ENCODE measurements at regions not wholly inside any gene's neighbourhood (a gene's known extent, or its start where the extent isn't known, plus 50 kb on each side); places are given as distances from the start of the nearest gene placed in this dataset.
A peak's percentile ranks its signal among the peaks of the same experiment; 100 is the strongest.

- Histone ChIP-seq H3K9me3 (ENCODE audit: insufficient read depth, low read depth, low read length) (no peaks in the 10 kb centered on the region), H3K4me1 (ENCODE audit: insufficient read depth, low read length) (no peaks in the 10 kb centered on the region), H3K27me3 (ENCODE audit: insufficient read depth, low read length) (no peaks in the 10 kb centered on the region), H3K9ac (ENCODE audit: low read length) (no peak overlapping the region), H3K4me2 (ENCODE audit: low read length) (peak overlapping the region; percentile 22), H3K79me2 (ENCODE audit: insufficient read depth, low read length) (no peaks in the 10 kb centered on the region), H4K20me1 (ENCODE audit: insufficient read depth, low read length) (no peaks in the 10 kb centered on the region), H2AFZ (ENCODE audit: low read depth, low read length) (no peak overlapping the region), H3K4me3 (ENCODE audit: insufficient read depth, low read depth, low read length) (no peak overlapping the region), H3K27ac (ENCODE audit: low read depth, low read length) (no peak overlapping the region), H3K36me3 (ENCODE audit: insufficient read depth, low read length) (no peaks in the 10 kb centered on the region)
- no peaks in the 10 kb centered on the region for H3K27me3 Mint-ChIP-seq (ENCODE audit: low read depth, unreplicated experiment)
- no peaks in the 10 kb centered on the region for H3K36me3 Mint-ChIP-seq (ENCODE audit: low read depth, unreplicated experiment)
- H3K4me3 Mint-ChIP-seq (ENCODE audit: unreplicated experiment): peak overlapping the region; percentile 23
- DNase-seq (ENCODE audit: low read depth): peak; percentile 80
- H3K27ac Mint-ChIP-seq (ENCODE audit: unreplicated experiment): no peak overlapping the region
- TF ChIP-seq CTCF (IDR thresholded peaks at IDR 0.05; ENCODE audit: insufficient read depth, low read depth, low read length) (no peak), EZH2 (IDR thresholded peaks at IDR 0.05; ENCODE audit: insufficient read depth, low read length) (no peak)
- H3K4me1 Mint-ChIP-seq (ENCODE audit: low read depth, unreplicated experiment): peaks cover 14% of the 10 kb centered on the region
- no peak for FAIRE-seq
- no peaks in the 10 kb centered on the region for H3K9me3 Mint-ChIP-seq (ENCODE audit: unreplicated experiment)
These were observed 290.7 kb upstream of the SLC14A2 start for GRCh38 chr18:45324495-45325113.

- Mint-ChIP-seq H3K4me1 (ENCODE audit: low read depth, unreplicated experiment) (peaks cover 14% of the 10 kb centered on the region), H3K27me3 (ENCODE audit: low read depth, unreplicated experiment) (no peaks in the 10 kb centered on the region), H3K27ac (ENCODE audit: unreplicated experiment) (no peak overlapping the region), H3K9me3 (ENCODE audit: unreplicated experiment) (no peaks in the 10 kb centered on the region), H3K36me3 (ENCODE audit: low read depth, unreplicated experiment) (no peaks in the 10 kb centered on the region), H3K4me3 (ENCODE audit: unreplicated experiment) (no peak overlapping the region)
- Histone ChIP-seq H3K4me1 (ENCODE audit: insufficient read depth, low read length) (no peaks in the 10 kb centered on the region), H3K27ac (ENCODE audit: low read depth, low read length) (no peak overlapping the region), H3K27me3 (ENCODE audit: insufficient read depth, low read length) (no peaks in the 10 kb centered on the region), H3K79me2 (ENCODE audit: insufficient read depth, low read length) (no peaks in the 10 kb centered on the region), H4K20me1 (ENCODE audit: insufficient read depth, low read length) (no peaks in the 10 kb centered on the region), H2AFZ (ENCODE audit: low read depth, low read length) (no peak overlapping the region), H3K4me3 (ENCODE audit: insufficient read depth, low read depth, low read length) (no peak overlapping the region), H3K36me3 (ENCODE audit: insufficient read depth, low read length) (no peaks in the 10 kb centered on the region), H3K9me3 (ENCODE audit: insufficient read depth, low read depth, low read length) (no peaks in the 10 kb centered on the region), H3K4me2 (ENCODE audit: low read length) (no peak overlapping the region), H3K9ac (ENCODE audit: low read length) (no peak overlapping the region)
- FAIRE-seq: no peak
- TF ChIP-seq CTCF (IDR thresholded peaks at IDR 0.05; ENCODE audit: insufficient read depth, low read depth, low read length) (no peak), EZH2 (IDR thresholded peaks at IDR 0.05; ENCODE audit: insufficient read depth, low read length) (no peak)
- no peak for DNase-seq (ENCODE audit: low read depth)
These were observed 289.5 kb upstream of the SLC14A2 start for GRCh38 chr18:45325778-45326177.

- Mint-ChIP-seq H3K4me1 (ENCODE audit: low read depth, unreplicated experiment) (peaks cover 14% of the 10 kb centered on the region), H3K9me3 (ENCODE audit: unreplicated experiment) (no peaks in the 10 kb centered on the region), H3K4me3 (ENCODE audit: unreplicated experiment) (no peak overlapping the region), H3K27me3 (ENCODE audit: low read depth, unreplicated experiment) (no peaks in the 10 kb centered on the region), H3K27ac (ENCODE audit: unreplicated experiment) (no peak overlapping the region), H3K36me3 (ENCODE audit: low read depth, unreplicated experiment) (no peaks in the 10 kb centered on the region)
- FAIRE-seq: no peak
- Histone ChIP-seq H4K20me1 (ENCODE audit: insufficient read depth, low read length) (no peaks in the 10 kb centered on the region), H3K36me3 (ENCODE audit: insufficient read depth, low read length) (no peaks in the 10 kb centered on the region), H3K4me2 (ENCODE audit: low read length) (no peak overlapping the region), H2AFZ (ENCODE audit: low read depth, low read length) (no peak overlapping the region), H3K4me1 (ENCODE audit: insufficient read depth, low read length) (no peaks in the 10 kb centered on the region), H3K79me2 (ENCODE audit: insufficient read depth, low read length) (no peaks in the 10 kb centered on the region), H3K4me3 (ENCODE audit: insufficient read depth, low read depth, low read length) (no peak overlapping the region), H3K27ac (ENCODE audit: low read depth, low read length) (no peak overlapping the region), H3K9me3 (ENCODE audit: insufficient read depth, low read depth, low read length) (no peaks in the 10 kb centered on the region), H3K27me3 (ENCODE audit: insufficient read depth, low read length) (no peaks in the 10 kb centered on the region), H3K9ac (ENCODE audit: low read length) (no peak overlapping the region)
- no peak for TF ChIP-seq CTCF (IDR thresholded peaks at IDR 0.05; ENCODE audit: insufficient read depth, low read depth, low read length)
- TF ChIP-seq EZH2 (IDR thresholded peaks at IDR 0.05; ENCODE audit: insufficient read depth, low read length): no peak
- DNase-seq (ENCODE audit: low read depth): no peak
These were observed 288.8 kb upstream of the SLC14A2 start for GRCh38 chr18:45326505-45326904.

Data from astrocyte (in vitro differentiated cells and primary cell).